CD4-positive, alpha-beta T cell treated with Interleukin-17A for 4 hours (primary cell): ENCODE measurements at regions not wholly inside any gene's neighbourhood (a gene's known extent, or its start where the extent isn't known, plus 50 kb on each side); places are given as distances from the start of the nearest gene placed in this dataset.

Experiments used
- DNase-seq: peaks from one replicate; pipeline ENCODE4 v3.0.0-alpha.2; 2020; ENCODE audit warnings: mixed read lengths

DNA sequence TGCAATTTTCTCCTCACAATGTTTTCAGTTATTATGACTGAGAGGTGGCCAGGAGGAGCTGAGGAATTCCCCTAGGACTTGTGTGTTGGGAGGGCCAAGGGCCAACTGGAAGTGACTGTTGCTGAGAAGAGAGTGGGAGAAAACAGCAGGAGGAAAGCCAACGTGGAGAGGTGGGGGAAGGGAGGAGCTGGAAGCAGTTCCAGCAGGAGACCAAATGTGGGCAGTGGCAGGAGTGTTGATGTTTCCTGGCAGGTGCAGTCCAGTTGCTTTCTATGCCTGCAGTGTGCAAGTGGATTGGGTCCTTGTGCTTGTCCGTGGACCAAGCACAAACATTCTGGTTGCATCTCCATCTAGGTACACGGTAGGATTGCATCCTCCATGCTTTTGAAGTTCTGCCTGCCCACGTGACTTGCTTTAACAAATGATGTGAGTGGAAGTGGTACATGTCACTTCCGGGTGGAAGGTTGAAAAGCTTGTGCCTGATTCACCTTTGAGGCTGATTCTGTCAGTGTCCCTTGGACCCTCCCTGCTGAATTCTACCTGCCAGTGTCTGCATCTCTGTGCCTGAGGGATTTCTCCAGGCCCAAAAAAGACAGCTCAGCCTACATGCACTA is 54.7 kb upstream of the CRHR1 start:
- no peak for DNase-seq

GRCh38 chr17:45730192-45730591 is 53.9 kb upstream of the CRHR1 start:
- DNase-seq, result no peak

DNA sequence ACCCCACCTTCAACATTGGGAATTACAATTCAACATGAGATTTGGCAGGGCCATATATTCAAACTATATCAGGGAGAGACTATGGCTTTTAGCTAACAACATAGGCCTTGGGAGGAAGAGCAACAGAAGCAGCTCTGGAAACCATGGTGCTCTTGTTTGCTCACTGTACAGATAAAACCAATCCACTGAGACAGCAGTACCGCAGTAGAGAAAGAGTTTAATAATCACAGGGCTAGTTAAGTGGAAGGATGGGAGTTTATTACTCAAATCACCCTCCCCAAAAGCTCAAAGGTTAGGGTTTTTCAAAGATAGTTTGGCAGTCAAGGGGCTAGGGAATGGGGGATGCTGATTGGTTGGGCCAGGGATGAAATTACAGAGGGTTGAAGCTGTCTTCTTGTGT is 52.7 kb upstream of the CRHR1 start:
- no peak for DNase-seq

GRCh38 chr17:45732926-45733505 is 51.1 kb upstream of the CRHR1 start:
- no peak for DNase-seq

GRCh38 chr17:45733781-45734180 is 50.3 kb upstream of the CRHR1 start:
- DNase-seq, result no peak
